Stimulated activated CD8-positive, alpha-beta memory T cell treated with anti-CD3 and anti-CD28 coated beads, Interleukin-15, amount 100 ng/mL, for 24 hours (primary cell): ENCODE measurements at regions not wholly inside any gene's neighbourhood (a gene's known extent, or its start where the extent isn't known, plus 50 kb on each side); places are given as distances from the start of the nearest gene placed in this dataset.
"Not testable (repeated sequence)": the region's sequence is repeated elsewhere in the genome, so short reads cannot be mapped to it uniquely, and the experiment has no call there.

Experiments used
- DNase-seq: peaks from one replicate; pipeline ENCODE4 v3.0.0-alpha.2; 2020; ENCODE audit warnings: low read depth

GRCh38 chr12:91672130-91672529 is 473.5 kb downstream of the BTG1 start:
- DNase-seq, result no peak

- DNase-seq, result no peak
Observed at GRCh38 chr12:91667694-91668093, 478.0 kb downstream of the BTG1 start.

- no peak for DNase-seq
Observed at GRCh38 chr12:91663744-91664143, 481.1 kb upstream of the DCN start.

- no peak for DNase-seq
Observed at GRCh38 chr12:91663310-91663709, 480.7 kb upstream of the DCN start.

GRCh38 chr12:91662021-91662420 is 479.4 kb upstream of the DCN start:
- DNase-seq, result no peak

GRCh38 chr12:91657032-91657431 is 474.4 kb upstream of the DCN start:
- DNase-seq, result no peak

- DNase-seq, result no peak
Observed at GRCh38 chr12:91655966-91656365, 473.3 kb upstream of the DCN start.

- no peak for DNase-seq
Observed at GRCh38 chr12:91654087-91654486, 471.5 kb upstream of the DCN start.

GRCh38 chr12:91651728-91652127 is 469.1 kb upstream of the DCN start:
- DNase-seq, result no peak

- DNase-seq, result no peak
Observed at GRCh38 chr12:91643763-91644162, 461.1 kb upstream of the DCN start.

- DNase-seq, result no peak
Observed at GRCh38 chr12:91640021-91640420, 457.4 kb upstream of the DCN start.

- no peak for DNase-seq
Observed at GRCh38 chr12:91639327-91639726, 456.7 kb upstream of the DCN start.

- no peak for DNase-seq
Observed at GRCh38 chr12:91637789-91638624, 455.4 kb upstream of the DCN start.

GRCh38 chr12:91636721-91637120 is 454.1 kb upstream of the DCN start:
- no peak for DNase-seq

GRCh38 chr12:91634386-91634713 is 451.7 kb upstream of the DCN start:
- DNase-seq, result not testable (repeated sequence)

GRCh38 chr12:91633734-91634357 is 451.2 kb upstream of the DCN start:
- no peak for DNase-seq

GRCh38 chr12:91633206-91633605 is 450.6 kb upstream of the DCN start:
- DNase-seq, result no peak

GRCh38 chr12:91632042-91632786 is 449.6 kb upstream of the DCN start:
- no peak for DNase-seq

GRCh38 chr12:91630596-91631293 is 448.1 kb upstream of the DCN start:
- no peak for DNase-seq

- DNase-seq, result no peak
Observed at GRCh38 chr12:91630083-91630482, 447.5 kb upstream of the DCN start.

- DNase-seq, result no peak
Observed at GRCh38 chr12:91629440-91629839, 446.8 kb upstream of the DCN start.

- DNase-seq, result no peak
Observed at GRCh38 chr12:91628656-91629055, 446.0 kb upstream of the DCN start.

- DNase-seq, result no peak
Observed at GRCh38 chr12:91627225-91627624, 444.6 kb upstream of the DCN start.
